ENCODE measurements at regions not wholly inside any gene's neighbourhood (a gene's known extent, or its start where the extent isn't known, plus 50 kb on each side); places are given as distances from the start of the nearest gene placed in this dataset.

- no peak for TF ChIP-seq POLR2A (IDR thresholded peaks at IDR 0.05)
- no peak for TF ChIP-seq CTCF (IDR thresholded peaks at IDR 0.05)
Observed at GRCh38 chr17:36684134-36684533, 82.8 kb downstream of the MRM1 start.
